DOHH2 (cell line): ENCODE measurements at regions not wholly inside any gene's neighbourhood (a gene's known extent, or its start where the extent isn't known, plus 50 kb on each side); places are given as distances from the start of the nearest gene placed in this dataset.

Source experiments
- H3F3A ChIP-seq: fragments of 200-600 bp; sonication (generic), shearing (Covaris generic); 2 replicates; pipeline ENCODE4 v1.6.0; 2016; ENCODE audit warnings: antibody characterized with exemption, mild to moderate bottlenecking; ENCODE audit not compliant: control insufficient read depth, insufficient read depth
- H3K27ac ChIP-seq: fragments of 200-600 bp; sonication (generic); 2 replicates; pipeline ENCODE4 v1.5.1; 2014; ENCODE audit warnings: low read depth, mild to moderate bottlenecking, low read length, moderate library complexity
- H3K27me3 ChIP-seq: fragments of 200-600 bp; sonication (generic); 2 replicates; pipeline ENCODE4 v1.6.1; 2014; ENCODE audit warnings: mild to moderate bottlenecking, low read length, mixed read lengths; ENCODE audit not compliant: control insufficient read depth
- H3K36me3 ChIP-seq: fragments of 200-600 bp; sonication (generic); 2 replicates; pipeline ENCODE4 v1.6.1; 2014; ENCODE audit warnings: mild to moderate bottlenecking, low read length, moderate library complexity, mixed read lengths; ENCODE audit not compliant: control insufficient read depth
- H3K4me1 ChIP-seq: fragments of 200-600 bp; sonication (generic); 2 replicates; pipeline ENCODE4 v1.6.1; 2014; ENCODE audit warnings: mild to moderate bottlenecking, low read length, mixed read lengths; ENCODE audit not compliant: control insufficient read depth
- H3K4me2 ChIP-seq: fragments of 200-600 bp; sonication (generic); 2 replicates; pipeline ENCODE4 v1.6.0; 2014; ENCODE audit warnings: mild to moderate bottlenecking, low read length, moderate library complexity
- H3K4me3 ChIP-seq: fragments of 200-600 bp; sonication (generic); 2 replicates; pipeline ENCODE4 v1.5.1; 2014; ENCODE audit warnings: mild to moderate bottlenecking, low read length, mixed read lengths
- H3K79me2 ChIP-seq: fragments of 200-600 bp; sonication (generic); 2 replicates; pipeline ENCODE4 v1.6.1; 2014; ENCODE audit warnings: mild to moderate bottlenecking, low read length, mixed read lengths; ENCODE audit not compliant: control insufficient read depth
- H3K9me2 ChIP-seq: fragments of 200-600 bp; sonication (generic); replicated peaks from 2 replicates; pipeline ENCODE4 v1.6.1; 2014; ENCODE audit warnings: mild to moderate bottlenecking, low read length, mixed read lengths; ENCODE audit not compliant: control insufficient read depth
- H3K9me3 ChIP-seq: fragments of 200-600 bp; sonication (generic); 2 replicates; pipeline ENCODE4 v1.6.1; 2014; ENCODE audit warnings: antibody characterized with exemption, low read length, mixed read lengths; ENCODE audit not compliant: control insufficient read depth, insufficient read depth
- H4K20me1 ChIP-seq: fragments of 200-600 bp; sonication (generic); 2 replicates; pipeline ENCODE4 v1.6.0; 2014; ENCODE audit warnings: low read depth, mild to moderate bottlenecking, antibody characterized with exemption, low read length, moderate library complexity; ENCODE audit not compliant: control insufficient read depth, insufficient read depth
- CTCF ChIP-seq: fragments of 200-600 bp; sonication (generic); IDR thresholded peaks from one replicate; pipeline ENCODE4 v1.5.1; 2014; ENCODE audit warnings: antibody characterized with exemption, mild to moderate bottlenecking, low read depth, low read length; ENCODE audit not compliant: poor library complexity, severe bottlenecking
- EZH2phosphoT487 ChIP-seq: fragments of 200-600 bp; sonication (generic); IDR thresholded peaks from 2 replicates; pipeline ENCODE4 v1.6.1; 2017; ENCODE audit warnings: borderline replicate concordance, mild to moderate bottlenecking, antibody characterized with exemption, low read length, moderate library complexity, mixed read lengths

- H3K27ac ChIP-seq: no peak overlapping the region
- H3F3A ChIP-seq: no peaks in the 10 kb centered on the region
- no peak overlapping the region for H3K4me2 ChIP-seq
- no peaks in the 10 kb centered on the region for H3K9me2 ChIP-seq
- TF ChIP-seq CTCF: no peak
- no peak for TF ChIP-seq EZH2phosphoT487
- H3K4me1 ChIP-seq: no peaks in the 10 kb centered on the region
- H3K9me3 ChIP-seq: no peaks in the 10 kb centered on the region
- no peak overlapping the region for H3K4me3 ChIP-seq
- H3K36me3 ChIP-seq: no peaks in the 10 kb centered on the region
- H3K27me3 ChIP-seq: no peaks in the 10 kb centered on the region
- H3K79me2 ChIP-seq: no peaks in the 10 kb centered on the region
- H4K20me1 ChIP-seq: no peaks in the 10 kb centered on the region
These were observed 219.4 kb upstream of the RAG2 start for GRCh38 chr11:36817336-36817965.

- TF ChIP-seq EZH2phosphoT487 (no peak), CTCF (no peak)
- H3K4me3 ChIP-seq: no peak overlapping the region
- H3F3A ChIP-seq: no peaks in the 10 kb centered on the region
- H3K79me2 ChIP-seq: no peaks in the 10 kb centered on the region
- H4K20me1 ChIP-seq: no peaks in the 10 kb centered on the region
- no peaks in the 10 kb centered on the region for H3K4me1 ChIP-seq
- H3K36me3 ChIP-seq: no peaks in the 10 kb centered on the region
- no peaks in the 10 kb centered on the region for H3K27me3 ChIP-seq
- H3K4me2 ChIP-seq: no peak overlapping the region
- no peaks in the 10 kb centered on the region for H3K9me3 ChIP-seq
- H3K9me2 ChIP-seq: no peaks in the 10 kb centered on the region
- H3K27ac ChIP-seq: no peak overlapping the region
These were observed 211.3 kb upstream of the RAG2 start for GRCh38 chr11:36809303-36809702.

DNA sequence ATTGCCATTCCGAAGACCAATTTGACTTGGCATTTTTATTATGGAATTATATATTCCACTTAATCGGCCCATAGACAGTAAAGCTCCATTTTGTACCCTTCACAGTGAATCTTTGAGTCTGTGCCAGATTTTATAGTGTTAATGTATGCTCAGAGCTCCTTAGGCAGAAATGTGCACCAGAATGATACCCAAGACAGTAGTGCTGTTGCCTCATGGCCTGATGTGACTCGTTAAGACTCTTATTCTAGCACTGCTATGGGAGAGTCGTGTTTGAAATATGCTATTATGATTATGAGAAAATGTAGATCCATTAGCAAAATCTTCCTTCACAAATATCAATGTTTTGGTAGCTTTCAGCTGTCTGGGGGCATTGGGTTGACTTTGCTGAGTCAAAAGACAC is 209.8 kb upstream of the RAG2 start:
- no peaks in the 10 kb centered on the region for H3K9me3 ChIP-seq
- H3K36me3 ChIP-seq: no peaks in the 10 kb centered on the region
- H3K4me1 ChIP-seq: no peaks in the 10 kb centered on the region
- TF ChIP-seq CTCF (no peak), EZH2phosphoT487 (no peak)
- H3K9me2 ChIP-seq: no peaks in the 10 kb centered on the region
- no peaks in the 10 kb centered on the region for H3F3A ChIP-seq
- no peak overlapping the region for H3K4me3 ChIP-seq
- H3K79me2 ChIP-seq: no peaks in the 10 kb centered on the region
- no peaks in the 10 kb centered on the region for H3K27me3 ChIP-seq
- no peak overlapping the region for H3K4me2 ChIP-seq
- H4K20me1 ChIP-seq: no peaks in the 10 kb centered on the region
- H3K27ac ChIP-seq: no peak overlapping the region
